ENCODE measurements at regions not wholly inside any gene's neighbourhood (a gene's known extent, or its start where the extent isn't known, plus 50 kb on each side); places are given as distances from the start of the nearest gene placed in this dataset.

DNA sequence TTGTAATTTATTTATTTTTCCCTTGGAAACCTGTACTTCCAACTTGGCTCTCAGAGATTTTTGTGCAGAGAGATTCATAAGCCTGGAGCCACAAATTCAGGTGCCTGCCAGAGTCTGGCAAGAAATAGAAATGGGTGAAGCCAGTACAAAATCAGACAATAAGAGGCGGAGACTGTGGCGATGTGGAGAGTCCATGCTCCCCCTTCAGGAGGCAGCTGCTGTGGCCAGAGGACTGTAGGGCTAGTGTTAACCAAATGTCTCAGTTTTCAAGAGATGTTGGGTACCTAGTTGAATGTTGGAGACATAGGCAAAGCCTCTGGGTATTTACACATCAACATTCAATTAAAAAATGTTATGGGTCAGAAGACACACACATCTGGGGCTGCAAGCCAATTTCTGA is 208.6 kb downstream of the PSAT1 start:
- DNase-seq, result no peak

GRCh38 chr9:78507037-78507436 is 210.1 kb downstream of the PSAT1 start:
- DNase-seq, result no peak

DNA sequence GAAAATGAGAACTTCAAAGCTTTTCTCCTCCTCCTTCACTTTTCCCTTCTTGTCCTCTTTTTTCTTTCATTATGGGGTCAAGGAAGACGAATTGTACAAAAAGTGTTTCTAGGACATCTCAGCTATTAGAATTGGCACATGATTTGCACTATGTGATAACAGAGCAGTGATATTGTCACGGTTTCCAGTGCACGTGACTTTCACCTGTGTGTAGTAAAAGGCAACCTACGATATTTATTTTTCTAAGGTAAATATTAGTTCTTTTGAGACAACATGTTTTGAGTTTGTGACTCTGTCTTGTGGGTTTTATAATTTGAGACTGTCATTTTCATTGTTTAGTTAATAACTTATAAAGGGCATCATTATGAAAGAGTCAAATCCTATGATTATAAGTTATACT is 213.1 kb downstream of the PSAT1 start:
- DNase-seq, result no peak

- DNase-seq, result no peak
Measured at GRCh38 chr9:78515108-78515507, 218.2 kb downstream of the PSAT1 start.

- no peak for DNase-seq
Measured at GRCh38 chr9:78519786-78520185, 222.9 kb downstream of the PSAT1 start.

DNA sequence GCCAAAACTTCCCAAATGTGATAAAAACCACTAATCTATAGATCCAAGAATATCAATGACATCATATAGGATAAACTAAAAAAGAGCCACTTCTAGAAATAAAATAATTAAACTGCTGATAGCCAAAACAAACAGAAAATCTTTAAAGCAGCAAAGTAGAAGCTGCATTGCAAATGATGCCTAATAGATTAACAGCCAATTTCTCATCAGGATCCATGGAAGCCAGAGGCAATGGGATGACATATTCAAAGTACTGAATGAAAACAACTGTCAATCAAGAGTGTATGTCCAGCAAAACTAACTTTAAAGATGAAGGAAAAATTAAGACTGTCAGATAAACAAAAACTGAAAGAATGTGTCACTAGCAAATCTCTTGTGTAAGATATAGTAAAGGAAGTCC is 224.8 kb downstream of the PSAT1 start:
- DNase-seq, result no peak

DNA sequence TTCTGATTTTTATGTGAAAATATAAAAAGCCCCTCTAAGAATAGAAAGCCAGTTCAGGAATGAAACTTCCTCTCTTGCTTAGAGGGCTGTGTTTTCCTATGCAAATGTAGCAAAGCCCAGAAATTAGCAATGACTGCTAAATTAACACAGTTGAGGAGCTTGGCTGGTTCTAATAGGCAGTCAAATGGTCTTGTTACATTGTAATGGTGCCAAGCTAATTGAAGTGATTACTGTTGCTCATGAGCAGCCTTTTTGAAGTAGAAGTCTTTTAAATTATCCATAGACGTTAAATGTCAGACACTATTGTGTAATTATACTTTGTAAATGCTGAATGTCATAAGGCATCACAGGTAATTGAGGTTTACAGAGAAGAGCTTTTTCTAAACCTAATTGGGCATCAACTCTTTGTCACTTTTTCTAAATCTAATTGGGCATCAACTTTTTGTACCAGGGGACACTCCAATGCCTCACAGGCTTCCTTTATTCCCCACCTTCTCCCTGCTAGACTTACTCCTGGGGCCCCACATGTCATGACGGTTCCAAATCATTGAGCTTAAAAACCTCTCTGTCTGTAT is 229.1 kb downstream of the PSAT1 start:
- DNase-seq, result no peak

GRCh38 chr9:78533500-78533899 is 236.6 kb downstream of the PSAT1 start:
- no peak for DNase-seq

DNA sequence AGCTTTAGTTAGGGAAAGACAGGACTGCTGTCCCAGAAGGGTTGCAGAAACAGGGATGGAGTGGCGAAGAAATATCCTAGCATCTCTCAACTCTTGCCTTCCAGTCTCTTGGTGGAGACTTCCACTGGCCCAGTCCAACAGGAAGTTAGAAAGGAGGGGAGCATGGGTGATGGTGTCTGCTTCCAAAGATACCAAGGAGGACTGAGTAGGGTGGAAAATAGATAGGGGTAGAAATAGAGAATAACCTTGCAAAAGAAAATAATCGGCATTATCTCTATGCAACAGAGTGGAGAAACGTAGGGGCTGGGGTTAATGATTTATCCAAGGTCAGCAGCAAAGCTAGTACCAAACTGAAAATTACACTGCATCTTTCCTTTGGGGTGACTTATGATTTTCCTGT is 242.3 kb downstream of the PSAT1 start:
- no peak for DNase-seq

- DNase-seq, result no peak
Measured at GRCh38 chr9:78539904-78540303, 243.0 kb downstream of the PSAT1 start.

- DNase-seq, result no peak
Measured at GRCh38 chr9:78541868-78542443, 245.0 kb downstream of the PSAT1 start.

DNA sequence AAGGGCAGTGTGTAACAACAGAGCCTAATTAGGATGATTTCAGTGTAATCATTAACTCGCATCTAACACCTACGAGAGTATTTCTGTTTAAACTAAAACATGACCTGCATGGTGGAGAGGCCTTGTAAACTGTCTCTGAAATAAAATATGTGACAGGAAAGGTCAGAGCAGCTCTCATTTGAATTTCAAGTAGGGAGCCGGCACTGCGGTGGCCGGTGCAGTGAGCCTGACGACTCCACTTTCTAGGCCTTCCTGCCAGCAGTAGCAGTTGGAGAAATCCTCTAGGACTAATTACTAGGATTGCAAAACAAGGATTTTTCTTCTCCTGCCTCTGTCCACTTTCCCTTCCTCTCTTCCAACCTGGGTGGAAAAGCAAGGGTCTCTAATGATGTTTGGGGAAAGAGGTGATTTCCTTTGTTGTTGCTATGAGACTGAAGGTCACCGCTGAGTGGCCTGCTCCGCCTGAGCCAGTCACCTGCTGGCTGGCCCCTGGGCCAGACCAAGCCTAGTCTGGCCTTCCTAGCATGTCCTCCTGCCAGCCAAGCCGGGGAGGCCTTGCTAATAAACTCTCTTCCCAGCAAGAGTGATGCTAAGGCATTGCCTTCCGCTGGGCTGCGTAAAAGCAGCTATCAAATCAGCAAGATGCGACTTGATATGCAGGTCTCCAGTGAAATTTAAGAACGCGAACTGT is 245.7 kb downstream of the PSAT1 start:
- DNase-seq, result no peak

GRCh38 chr9:78543353-78543752 is 246.4 kb downstream of the PSAT1 start:
- DNase-seq, result no peak

DNA sequence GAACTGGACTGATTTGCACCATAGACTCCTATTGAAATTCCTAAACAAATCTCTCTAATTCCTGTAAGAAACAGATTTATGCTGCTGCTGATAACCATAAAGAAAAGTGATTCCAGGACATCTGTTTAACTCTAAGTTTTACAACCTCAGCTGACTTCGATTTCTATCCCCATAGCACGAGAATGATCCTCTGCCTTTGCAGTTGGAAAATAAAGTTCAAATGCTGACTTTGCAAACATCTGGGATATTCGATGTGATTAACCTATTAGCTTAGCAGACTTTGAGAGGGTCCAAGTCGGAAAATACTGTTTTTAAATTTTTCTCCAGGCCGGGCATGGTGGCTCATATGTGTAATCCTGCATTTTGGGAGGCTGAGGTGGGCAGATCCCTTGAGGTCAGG is 247.3 kb downstream of the PSAT1 start:
- DNase-seq, result no peak

- DNase-seq, result no peak
Measured at GRCh38 chr9:78547831-78548230, 250.9 kb downstream of the PSAT1 start.

GRCh38 chr9:78548670-78549069 is 251.7 kb downstream of the PSAT1 start:
- no peak for DNase-seq

GRCh38 chr9:78549711-78550110 is 252.8 kb downstream of the PSAT1 start:
- DNase-seq, result no peak

DNA sequence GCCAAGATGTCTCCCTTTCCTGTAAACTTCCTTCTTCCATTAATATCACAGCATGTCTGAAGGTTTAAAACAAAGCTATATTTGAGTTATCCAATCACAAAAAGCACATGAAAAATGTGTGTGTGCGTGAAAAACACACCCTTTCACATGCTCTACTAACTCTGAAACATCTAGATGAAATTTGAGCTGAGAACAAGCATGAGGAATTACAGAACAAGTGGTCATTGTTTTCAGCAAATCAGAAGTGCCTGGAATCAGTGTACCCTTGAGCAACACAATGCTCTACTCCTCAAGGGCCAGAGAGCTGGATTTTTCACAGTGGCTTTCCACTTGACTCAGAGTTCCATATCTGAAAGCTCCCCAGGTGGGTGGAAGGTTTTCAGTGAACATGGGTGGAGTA is 255.9 kb downstream of the PSAT1 start:
- no peak for DNase-seq

DNA sequence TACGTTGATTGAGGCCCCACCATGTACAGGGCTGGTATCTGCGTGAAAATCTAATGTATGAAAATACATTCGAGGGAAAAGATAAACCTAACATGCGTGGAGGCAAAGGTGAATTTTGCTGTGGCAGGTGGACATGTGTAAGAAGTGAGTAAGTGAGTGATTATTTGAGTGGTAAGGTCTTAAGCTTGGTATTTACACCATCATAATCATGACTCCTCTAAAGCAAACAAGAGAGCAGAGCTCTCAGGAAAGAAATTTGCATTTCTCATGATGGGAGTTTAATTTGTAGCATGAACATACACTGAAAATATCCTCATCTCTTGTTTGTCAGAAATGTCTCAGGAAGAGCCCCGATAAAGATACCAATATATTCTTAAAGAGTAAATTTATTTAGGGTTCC is 260.6 kb downstream of the PSAT1 start:
- DNase-seq, result no peak

- no peak for DNase-seq
Measured at GRCh38 chr9:78559449-78559885, 262.5 kb downstream of the PSAT1 start.

GRCh38 chr9:78562021-78562420 is 265.1 kb downstream of the PSAT1 start:
- no peak for DNase-seq

- no peak for DNase-seq
Measured at GRCh38 chr9:78563269-78563668, 266.3 kb downstream of the PSAT1 start.

GRCh38 chr9:78565481-78565880 is 268.6 kb downstream of the PSAT1 start:
- no peak for DNase-seq

DNA sequence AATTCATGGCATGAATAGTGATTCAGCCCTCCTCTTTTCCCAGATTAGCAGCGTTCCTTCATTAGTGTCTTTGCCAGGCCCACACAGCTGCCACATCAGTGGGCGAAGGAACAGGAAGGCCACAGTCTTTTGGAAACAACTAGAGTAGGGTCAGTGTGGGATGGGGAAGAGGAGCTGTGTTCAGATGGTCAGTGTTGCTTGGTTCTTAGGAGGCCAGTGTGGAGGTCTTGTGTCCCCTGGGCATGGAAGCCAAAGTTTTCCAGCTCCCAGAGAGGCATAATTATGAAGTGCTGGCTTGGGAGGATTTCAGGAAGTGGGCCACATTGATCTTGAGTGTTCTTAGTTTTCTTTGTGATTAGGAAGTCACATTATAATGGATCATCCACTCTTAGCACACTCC is 269.6 kb downstream of the PSAT1 start:
- DNase-seq, result no peak

Data from RPMI8226 (cell line).